GM18511 (cell line): ENCODE measurements at regions not wholly inside any gene's neighbourhood (a gene's known extent, or its start where the extent isn't known, plus 50 kb on each side); places are given as distances from the start of the nearest gene placed in this dataset.
"Not testable (repeated sequence)": the region's sequence is repeated elsewhere in the genome, so short reads cannot be mapped to it uniquely, and the experiment has no call there.

Source experiments
- ATAC-seq: cut with Tn5 transposase; IDR thresholded peaks from one replicate; pipeline ENCODE4 v1.9.1; 2021; ENCODE audit warnings: mild to moderate bottlenecking, moderate library complexity; ENCODE audit not compliant: unreplicated experiment

- ATAC-seq, result no peak
Measured at GRCh38 chr12:91704446-91704845, 441.2 kb downstream of the BTG1 start.

- no peak for ATAC-seq
Measured at GRCh38 chr12:91703491-91704283, 442.0 kb downstream of the BTG1 start.

GRCh38 chr12:91702843-91703425, 442.7 kb downstream of the BTG1 start:
- ATAC-seq, result no peak

- no peak for ATAC-seq
Measured at GRCh38 chr12:91695964-91696363, 449.7 kb downstream of the BTG1 start.

GRCh38 chr12:91695406-91695805, 450.2 kb downstream of the BTG1 start:
- ATAC-seq, result not testable (repeated sequence)

- no peak for ATAC-seq
Measured at GRCh38 chr12:91690531-91690930, 455.1 kb downstream of the BTG1 start.

GRCh38 chr12:91687052-91688017, 458.3 kb downstream of the BTG1 start:
- no peak for ATAC-seq

GRCh38 chr12:91685917-91686316, 459.7 kb downstream of the BTG1 start:
- no peak for ATAC-seq

- ATAC-seq, result no peak
Measured at GRCh38 chr12:91681751-91682150, 463.9 kb downstream of the BTG1 start.

- no peak for ATAC-seq
Measured at GRCh38 chr12:91680864-91681263, 464.8 kb downstream of the BTG1 start.

- no peak for ATAC-seq
Measured at GRCh38 chr12:91677556-91677955, 468.1 kb downstream of the BTG1 start.

GRCh38 chr12:91675401-91675800, 470.2 kb downstream of the BTG1 start:
- ATAC-seq, result no peak

GRCh38 chr12:91672130-91672529, 473.5 kb downstream of the BTG1 start:
- no peak for ATAC-seq

GRCh38 chr12:91667694-91668093, 478.0 kb downstream of the BTG1 start:
- no peak for ATAC-seq

- no peak for ATAC-seq
Measured at GRCh38 chr12:91663744-91664143, 481.1 kb upstream of the DCN start.

GRCh38 chr12:91663310-91663709, 480.7 kb upstream of the DCN start:
- no peak for ATAC-seq

GRCh38 chr12:91662021-91662420, 479.4 kb upstream of the DCN start:
- ATAC-seq, result no peak

- no peak for ATAC-seq
Measured at GRCh38 chr12:91657032-91657431, 474.4 kb upstream of the DCN start.

- ATAC-seq, result no peak
Measured at GRCh38 chr12:91655966-91656365, 473.3 kb upstream of the DCN start.

- no peak for ATAC-seq
Measured at GRCh38 chr12:91654087-91654486, 471.5 kb upstream of the DCN start.

- ATAC-seq, result no peak
Measured at GRCh38 chr12:91651728-91652127, 469.1 kb upstream of the DCN start.
